Esophagus muscularis mucosa (tissue), 4 donors: ENCODE measurements at regions not wholly inside any gene's neighbourhood (a gene's known extent, or its start where the extent isn't known, plus 50 kb on each side); places are given as distances from the start of the nearest gene placed in this dataset.
A peak's percentile ranks its signal among the peaks of the same experiment; 100 is the strongest.

Experiments
- DNase-seq: peaks from one replicate; pipeline ENCODE4 v3.0.0-alpha.2; 2017; ENCODE audit errors: extremely low spot score
- H3K27ac ChIP-seq, 4 donors: fragments of 200-600 bp; sonication (generic); replicated peaks in 1 of 4; 1 replicate in 3 of 4; 2 replicates in 1 of 4; pipeline ENCODE4 v1.5.1; 2016 to 2019; ENCODE audit warnings: mild to moderate bottlenecking in 1 of 4
- H3K27me3 ChIP-seq, 4 donors: fragments of 200-600 bp; sonication (generic); one replicate each; pipeline versions ENCODE4 v1.5.1 to v1.6.0; 2016 to 2019
- H3K36me3 ChIP-seq, 4 donors: fragments of 200-600 bp; sonication (generic); one replicate each; pipeline ENCODE4 v1.5.1; 2016 to 2019
- H3K4me1 ChIP-seq, 4 donors: fragments of 200-600 bp; sonication (generic); one replicate each; pipeline ENCODE4 v1.5.1; 2016 to 2019
- H3K4me3 ChIP-seq, 4 donors: fragments of 200-600 bp; sonication (generic); 1 replicate in 2 of 4; 2 replicates in 2 of 4; pipeline ENCODE4 v1.5.1; 2016 to 2019; ENCODE audit warnings: mild to moderate bottlenecking in 4 of 4, moderate library complexity in 1 of 4
- H3K9me3 ChIP-seq, 4 donors: fragments of 200-600 bp; sonication (generic); 1 replicate in 3 of 4; 2 replicates in 1 of 4; pipeline ENCODE4 v1.5.1; 2016 to 2019
- EP300 ChIP-seq: sonication (generic); formaldehyde crosslinking; IDR thresholded peaks from one replicate; pipeline ENCODE4 v1.6.1; 2017; ENCODE audit warnings: antibody characterized with exemption
- POLR2A ChIP-seq: fragments of 450-650 bp; IDR thresholded peaks from one replicate; pipeline ENCODE4 v1.6.1; 2017; ENCODE audit warnings: antibody characterized with exemption, moderate library complexity, mild to moderate bottlenecking, low read depth
- POLR2AphosphoS5 ChIP-seq, 2 donors: sonication (generic); formaldehyde crosslinking; IDR thresholded peaks; one replicate each; pipeline ENCODE4 v1.6.1; 2017; ENCODE audit warnings: antibody characterized with exemption in 2 of 2
- WGBS: methylation state at CpG from one replicate; pipeline ENCODE4 v1.1.5; 2018; 5-methylcytosine and 5-hydroxymethylcytosine counted together
- intact Hi-C: fragments of 100-400 bp; cut with DNase I; formaldehyde crosslinking; loops from one replicate; pipeline ENCODE4 v1.15.1; 2023
- TF ChIP-seq, protein P1 (sequence below), 3 experiments: fragments of 200-600 bp in 2 of 3; fragments of 450-650 bp in 1 of 3; sonication (generic) in 2 of 3; IDR thresholded peaks; one replicate each; pipeline ENCODE4 v1.5.1; 2017 to 2019; ENCODE audit warnings: antibody characterized with exemption in 3 of 3, mild to moderate bottlenecking in 2 of 3, moderate library complexity in 1 of 3

DNA sequence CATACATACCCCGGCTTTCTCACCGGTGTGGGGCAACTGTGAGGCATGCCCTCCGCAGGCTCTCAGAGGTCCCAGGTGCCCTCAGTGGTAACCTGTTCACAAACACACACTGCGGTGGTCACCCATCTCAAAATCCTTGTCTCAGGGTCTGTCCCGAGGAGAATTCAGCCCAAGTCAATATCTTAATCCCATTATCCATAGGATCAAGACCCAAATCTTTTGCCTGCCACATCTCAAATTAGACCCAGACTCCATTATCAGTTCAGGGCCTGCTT, 140.8 kb downstream of the CDC5L start:
- Histone ChIP-seq H3K9me3 (peaks cover 0 to 8% (median 0%) of the 10 kb centered on the region in 4 donors), H3K27ac (no peak overlapping the region), H3K4me3 (no peak overlapping the region), H3K27me3 (peaks cover 0 to 16% (median 0%) of the 10 kb centered on the region in 4 donors), H3K4me1 (no peaks in the 10 kb centered on the region), H3K36me3 (no peaks in the 10 kb centered on the region)
- no peak for DNase-seq
- intact Hi-C loops, result no loop called here
- TF ChIP-seq POLR2A (no peak), EP300 (no peak), POLR2AphosphoS5 (IDR thresholded peaks at IDR 0.05) (no peak)
- TF ChIP-seq, protein P1, sequence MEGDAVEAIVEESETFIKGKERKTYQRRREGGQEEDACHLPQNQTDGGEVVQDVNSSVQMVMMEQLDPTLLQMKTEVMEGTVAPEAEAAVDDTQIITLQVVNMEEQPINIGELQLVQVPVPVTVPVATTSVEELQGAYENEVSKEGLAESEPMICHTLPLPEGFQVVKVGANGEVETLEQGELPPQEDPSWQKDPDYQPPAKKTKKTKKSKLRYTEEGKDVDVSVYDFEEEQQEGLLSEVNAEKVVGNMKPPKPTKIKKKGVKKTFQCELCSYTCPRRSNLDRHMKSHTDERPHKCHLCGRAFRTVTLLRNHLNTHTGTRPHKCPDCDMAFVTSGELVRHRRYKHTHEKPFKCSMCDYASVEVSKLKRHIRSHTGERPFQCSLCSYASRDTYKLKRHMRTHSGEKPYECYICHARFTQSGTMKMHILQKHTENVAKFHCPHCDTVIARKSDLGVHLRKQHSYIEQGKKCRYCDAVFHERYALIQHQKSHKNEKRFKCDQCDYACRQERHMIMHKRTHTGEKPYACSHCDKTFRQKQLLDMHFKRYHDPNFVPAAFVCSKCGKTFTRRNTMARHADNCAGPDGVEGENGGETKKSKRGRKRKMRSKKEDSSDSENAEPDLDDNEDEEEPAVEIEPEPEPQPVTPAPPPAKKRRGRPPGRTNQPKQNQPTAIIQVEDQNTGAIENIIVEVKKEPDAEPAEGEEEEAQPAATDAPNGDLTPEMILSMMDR (IDR thresholded peaks at IDR 0.05), result no peak
- no CpG with 5 or more reads among the region's 5 CpGs for WGBS

DNA sequence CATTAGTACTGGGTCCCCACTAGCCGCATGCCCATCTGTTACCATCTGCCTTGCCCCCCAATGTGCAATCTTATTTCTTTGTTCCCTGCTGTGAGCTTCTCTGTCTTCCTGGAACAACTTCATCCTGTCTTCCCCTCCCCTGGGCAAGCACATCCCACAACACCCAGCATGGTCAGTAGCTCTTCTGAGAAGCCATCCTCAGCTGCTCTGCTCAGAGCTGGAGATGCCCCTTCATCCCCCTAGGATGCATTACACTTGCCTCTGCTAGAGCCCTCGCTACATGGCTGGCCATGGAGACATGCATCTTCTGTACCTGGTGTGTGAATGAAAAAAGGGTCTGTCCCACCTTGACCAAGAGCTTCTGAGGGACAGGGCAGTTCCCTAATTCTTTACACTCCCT, 141.2 kb downstream of the CDC5L start:
- no peaks in the 10 kb centered on the region for H3K36me3 ChIP-seq
- H3K9me3 ChIP-seq, result peaks cover 0 to 8% (median 0%) of the 10 kb centered on the region in 4 donors
- H3K27me3 ChIP-seq, result peaks cover 0 to 16% (median 0%) of the 10 kb centered on the region in 4 donors
- DNase-seq, result no peak
- H3K4me1 ChIP-seq, result no peaks in the 10 kb centered on the region
- H3K27ac ChIP-seq, result no peak overlapping the region
- no peak for TF ChIP-seq POLR2AphosphoS5 (IDR thresholded peaks at IDR 0.05)
- TF ChIP-seq POLR2A, result no peak
- TF ChIP-seq EP300, result no peak
- TF ChIP-seq, protein P1 (IDR thresholded peaks at IDR 0.05), result no peak
- WGBS, result 100% methylated on average over 2 of the region's 2 CpGs
- intact Hi-C loops, result no loop called here
- H3K4me3 ChIP-seq, result no peak overlapping the region

DNA sequence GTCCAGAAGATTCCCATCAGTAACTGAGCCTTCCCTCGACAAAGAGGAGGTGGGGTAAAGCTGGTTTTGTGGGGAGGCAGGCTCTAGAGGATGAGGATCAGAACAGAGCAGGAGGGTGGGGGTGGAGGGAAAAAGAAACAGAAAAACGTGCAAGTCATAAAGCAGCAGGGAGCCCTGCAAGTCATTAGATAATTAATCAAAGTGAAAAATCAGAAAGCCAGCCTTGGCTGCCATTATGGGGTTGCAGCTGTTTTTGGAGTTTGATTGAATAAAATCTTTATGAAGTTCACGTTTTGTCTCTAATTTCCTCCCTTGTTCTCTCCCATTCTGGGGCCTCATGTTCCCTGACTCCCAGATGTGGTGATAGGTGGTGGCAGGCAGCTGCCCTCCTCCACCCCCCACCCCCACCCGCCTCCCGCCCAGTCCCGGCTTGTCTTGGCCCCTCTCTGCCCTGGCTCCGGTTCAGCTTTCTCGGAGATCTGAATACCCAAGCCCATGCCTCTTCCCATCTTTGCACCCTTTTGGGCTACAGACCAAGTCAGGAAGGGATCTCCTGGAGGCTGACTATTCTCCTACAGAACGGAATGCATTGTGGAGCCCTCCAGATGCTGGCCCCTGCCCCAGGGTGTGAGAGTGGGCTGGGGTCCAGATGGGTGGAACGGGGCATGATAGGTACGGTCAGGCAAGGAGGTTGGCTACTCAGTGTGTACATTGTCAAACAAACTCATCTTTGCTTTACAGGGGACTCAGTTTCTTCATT, 141.8 kb downstream of the CDC5L start:
- H3K4me3 ChIP-seq, result no peak overlapping the region
- WGBS, result 47% methylated on average over 9 of the region's 11 CpGs
- H3K27me3 ChIP-seq, result peaks cover 0 to 16% (median 0%) of the 10 kb centered on the region in 4 donors
- intact Hi-C loops, result no loop called here
- H3K36me3 ChIP-seq, result no peaks in the 10 kb centered on the region
- H3K4me1 ChIP-seq, result no peaks in the 10 kb centered on the region
- DNase-seq, result peak; percentile 70
- peaks cover 0 to 5% (median 0%) of the 10 kb centered on the region in 4 donors for H3K9me3 ChIP-seq
- no peak for TF ChIP-seq POLR2A
- no peak for TF ChIP-seq POLR2AphosphoS5 (IDR thresholded peaks at IDR 0.05)
- TF ChIP-seq EP300, result no peak
- TF ChIP-seq, protein P1 (IDR thresholded peaks at IDR 0.05), result no peak
- H3K27ac ChIP-seq, result no peak overlapping the region

DNA sequence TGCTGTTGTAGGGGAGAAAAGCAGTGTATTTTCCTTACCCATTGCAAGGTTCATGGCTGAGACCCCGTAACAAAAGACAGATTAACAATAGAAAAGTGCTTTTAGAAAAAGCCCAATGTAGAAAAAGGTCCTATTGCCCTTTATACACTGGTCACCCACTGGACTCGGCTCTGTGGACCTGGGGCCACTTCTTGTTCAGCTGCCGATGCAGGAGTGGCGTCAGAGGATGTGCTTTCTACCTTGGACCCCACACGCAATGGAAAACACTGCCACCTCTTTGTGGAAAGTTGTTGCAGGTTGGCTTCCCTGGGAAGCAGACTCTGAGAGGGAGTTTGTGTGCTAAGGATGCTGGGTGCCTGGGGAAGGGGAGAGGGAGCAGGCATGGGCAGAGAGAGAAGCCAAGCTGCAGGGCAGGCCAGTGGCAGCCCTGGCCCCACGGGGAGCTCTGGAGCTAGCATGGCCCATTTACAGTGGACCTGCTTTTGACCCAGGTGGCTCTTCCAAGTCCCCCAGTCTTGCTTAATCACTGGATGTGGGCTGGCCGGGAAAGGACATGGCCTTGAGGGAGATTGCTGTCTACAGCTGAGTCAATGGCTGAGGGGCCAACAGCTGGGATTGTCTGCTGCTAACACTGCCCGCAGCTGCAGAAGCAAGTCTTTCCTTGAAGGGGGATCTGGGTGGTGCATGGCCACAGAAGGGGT, 142.9 kb downstream of the CDC5L start:
- no peak overlapping the region for H3K27ac ChIP-seq
- no peak overlapping the region for H3K4me3 ChIP-seq
- H3K27me3 ChIP-seq, result peaks cover 0 to 16% (median 0%) of the 10 kb centered on the region in 4 donors
- H3K9me3 ChIP-seq, result no peaks in the 10 kb centered on the region
- 90% methylated on average over 7 of the region's 8 CpGs for WGBS
- no peaks in the 10 kb centered on the region for H3K36me3 ChIP-seq
- peak; percentile 87 for DNase-seq
- no peaks in the 10 kb centered on the region for H3K4me1 ChIP-seq
- intact Hi-C loops, result no loop called here
- TF ChIP-seq POLR2AphosphoS5 (IDR thresholded peaks at IDR 0.05) (no peak), POLR2A (no peak), EP300 (no peak)
- TF ChIP-seq, protein P1 (IDR thresholded peaks at IDR 0.05), result no peak
